H9 (cell line): ENCODE measurements at regions not wholly inside any gene's neighbourhood (a gene's known extent, or its start where the extent isn't known, plus 50 kb on each side); places are given as distances from the start of the nearest gene placed in this dataset.

ENCODE experiments used
- DNase-seq: peaks from one replicate; pipeline ENCODE4 v3.0.0-alpha.2; 2017
- H2AFZ ChIP-seq: one replicate; pipeline ENCODE4 v1.6.1; 2013; ENCODE audit warnings: mild to moderate bottlenecking, low read length, control low read depth, moderate library complexity
- H2AK5ac ChIP-seq: 2 replicates; pipeline ENCODE4 v1.6.1; 2013; ENCODE audit warnings: low read length, control low read depth, mixed read lengths; ENCODE audit not compliant: insufficient read length
- H2BK120ac ChIP-seq: one replicate; pipeline ENCODE4 v1.6.1; 2013; ENCODE audit warnings: low read depth, mild to moderate bottlenecking, low read length, control low read depth, inconsistent platforms; ENCODE audit not compliant: poor library complexity, severe bottlenecking
- H2BK12ac ChIP-seq: 2 replicates; pipeline ENCODE4 v1.6.1; 2013; ENCODE audit warnings: low read length, control low read depth, mixed read lengths, low read depth; ENCODE audit not compliant: insufficient read length
- H2BK15ac ChIP-seq: 2 replicates; pipeline ENCODE4 v1.6.1; 2013; ENCODE audit warnings: low read depth, low read length, control low read depth
- H2BK20ac ChIP-seq: one replicate; pipeline ENCODE4 v1.6.1; 2013; ENCODE audit warnings: low read depth, mild to moderate bottlenecking, low read length, control low read depth, inconsistent platforms; ENCODE audit not compliant: poor library complexity, severe bottlenecking
- H2BK5ac ChIP-seq: 2 replicates; pipeline ENCODE4 v1.6.1; 2013; ENCODE audit warnings: low read length, control low read depth, mixed read lengths; ENCODE audit not compliant: insufficient read length
- H3K14ac ChIP-seq: 2 replicates; pipeline ENCODE4 v1.6.1; 2013; ENCODE audit warnings: low read length, control low read depth; ENCODE audit not compliant: insufficient read depth
- H3K18ac ChIP-seq: 2 replicates; pipeline ENCODE4 v1.6.1; 2013; ENCODE audit warnings: low read depth, mild to moderate bottlenecking, mixed read lengths, low read length, control low read depth; ENCODE audit not compliant: insufficient read length
- H3K23ac ChIP-seq: 2 replicates; pipeline ENCODE4 v1.6.1; 2013; ENCODE audit warnings: low read length, control low read depth, mixed read lengths, low read depth; ENCODE audit not compliant: insufficient read length
- H3K23me2 ChIP-seq: 2 replicates; pipeline ENCODE4 v1.6.1; 2013; ENCODE audit warnings: low read depth, mild to moderate bottlenecking, mixed read lengths, low read length, control low read depth; ENCODE audit not compliant: insufficient read length, poor library complexity, severe bottlenecking
- H3K27ac ChIP-seq: 2 replicates; pipeline ENCODE4 v1.5.1; 2013; ENCODE audit warnings: low read length, control low read depth, mixed read lengths, low read depth; ENCODE audit not compliant: insufficient read length
- H3K27me3 ChIP-seq: 2 replicates; pipeline ENCODE4 v1.6.1; 2013; ENCODE audit warnings: low read length, control low read depth, inconsistent platforms; ENCODE audit not compliant: insufficient read depth
- H3K4ac ChIP-seq: 2 replicates; pipeline ENCODE4 v1.6.1; 2013; ENCODE audit warnings: low read depth, mild to moderate bottlenecking, control low read depth, inconsistent platforms, low read length, moderate library complexity
- H3K4me1 ChIP-seq: 2 replicates; pipeline ENCODE4 v1.6.1; 2013; ENCODE audit warnings: low read length, control low read depth, inconsistent platforms; ENCODE audit not compliant: insufficient read depth
- H3K4me2 ChIP-seq: 2 replicates; pipeline ENCODE4 v1.6.1; 2013; ENCODE audit warnings: low read length, control low read depth, mixed read lengths; ENCODE audit not compliant: insufficient read length, insufficient read depth
- H3K56ac ChIP-seq: 2 replicates; pipeline ENCODE4 v1.6.1; 2013; ENCODE audit warnings: low read depth, mild to moderate bottlenecking, mixed read lengths, low read length, control low read depth; ENCODE audit not compliant: insufficient read length
- H3K79me1 ChIP-seq: 2 replicates; pipeline ENCODE4 v1.6.1; 2013; ENCODE audit warnings: low read depth, mild to moderate bottlenecking, moderate library complexity, low read length, control low read depth, inconsistent platforms; ENCODE audit not compliant: insufficient read depth, poor library complexity, severe bottlenecking
- H3K79me2 ChIP-seq: 2 replicates; pipeline ENCODE4 v1.6.1; 2013; ENCODE audit warnings: low read length, control low read depth, inconsistent platforms; ENCODE audit not compliant: insufficient read depth
- H3K9ac ChIP-seq: 2 replicates; pipeline ENCODE4 v1.6.1; 2013; ENCODE audit warnings: low read length, control low read depth, mixed read lengths; ENCODE audit not compliant: insufficient read length; ENCODE audit errors: extremely low read depth
- H3K9me3 ChIP-seq: one replicate; pipeline ENCODE4 v1.6.1; 2013; ENCODE audit warnings: low read depth, low read length, inconsistent platforms; ENCODE audit not compliant: control insufficient read depth
- H3T11ph ChIP-seq: one replicate; pipeline ENCODE4 v1.6.1; 2013; ENCODE audit warnings: mild to moderate bottlenecking, low read length, control low read depth, inconsistent platforms
- H4K20me1 ChIP-seq: one replicate; pipeline ENCODE4 v1.6.1; 2013; ENCODE audit not compliant: control insufficient read depth, insufficient read length, insufficient read depth
- H4K5ac ChIP-seq: 2 replicates; pipeline ENCODE4 v1.6.1; 2013; ENCODE audit warnings: low read depth, mild to moderate bottlenecking, mixed read lengths, low read length, control low read depth; ENCODE audit not compliant: insufficient read length
- H4K8ac ChIP-seq: replicated peaks from 2 replicates; pipeline ENCODE4 v1.6.1; 2013; ENCODE audit warnings: low read length, control low read depth, mixed read lengths, low read depth; ENCODE audit not compliant: insufficient read length
- H4K91ac ChIP-seq: 2 replicates; pipeline ENCODE4 v1.6.1; 2013; ENCODE audit warnings: low read depth, mild to moderate bottlenecking, moderate library complexity, mixed read lengths, low read length, control low read depth; ENCODE audit not compliant: insufficient read length
- H3K27ac Mint-ChIP-seq, 3 experiments: 2 replicates in 2 of 3; 3 replicates in 1 of 3; pipeline ENCODE4 v1.8.0; 2020 to 2021; ENCODE audit warnings: mixed read lengths in 3 of 3, mild to moderate bottlenecking in 1 of 3, moderate library complexity in 1 of 3
- H3K27me3 Mint-ChIP-seq: 2 replicates; pipeline ENCODE4 v1.8.0; 2021; ENCODE audit warnings: low read depth, mild to moderate bottlenecking, moderate library complexity, mixed read lengths
- H3K36me3 Mint-ChIP-seq, 3 experiments: 2 replicates in 2 of 3; 3 replicates in 1 of 3; pipeline ENCODE4 v1.8.0; 2020 to 2021; ENCODE audit warnings: low read depth in 3 of 3, mixed read lengths in 3 of 3; ENCODE audit not compliant: insufficient read depth in 1 of 3
- H3K4me1 Mint-ChIP-seq, 2 experiments: 2 replicates each; pipeline ENCODE4 v1.8.0; 2020; ENCODE audit warnings: mixed read lengths in 2 of 2
- H3K4me3 Mint-ChIP-seq, 2 experiments: 2 replicates in 1 of 2; 3 replicates in 1 of 2; pipeline ENCODE4 v1.8.0; 2020 to 2021; ENCODE audit warnings: mild to moderate bottlenecking in 2 of 2, mixed read lengths in 2 of 2, moderate library complexity in 1 of 2
- H3K9me3 Mint-ChIP-seq, 2 experiments: 2 replicates in 1 of 2; 3 replicates in 1 of 2; pipeline ENCODE4 v1.8.0; 2020; ENCODE audit warnings: mild to moderate bottlenecking in 2 of 2, mixed read lengths in 2 of 2, moderate library complexity in 1 of 2
- CTCF ChIP-seq: fragments of 200-600 bp; sonication (generic); conservative IDR thresholded peaks from 3 replicates; pipeline ENCODE4 v1.8.0; 2021; ENCODE audit warnings: antibody characterized with exemption, mild to moderate bottlenecking
- WGBS: extraction: QIAGEN DNeasy Blood & Tissue Kit; methylation state at CpG from one replicate; pipeline ENCODE4 v1.1.7; 2013; ENCODE audit warnings: missing lambda C conversion rate, low lambda C conversion rate, mixed read lengths; ENCODE audit not compliant: insufficient read length; ENCODE audit errors: extremely low coverage; 5-methylcytosine and 5-hydroxymethylcytosine counted together

DNA sequence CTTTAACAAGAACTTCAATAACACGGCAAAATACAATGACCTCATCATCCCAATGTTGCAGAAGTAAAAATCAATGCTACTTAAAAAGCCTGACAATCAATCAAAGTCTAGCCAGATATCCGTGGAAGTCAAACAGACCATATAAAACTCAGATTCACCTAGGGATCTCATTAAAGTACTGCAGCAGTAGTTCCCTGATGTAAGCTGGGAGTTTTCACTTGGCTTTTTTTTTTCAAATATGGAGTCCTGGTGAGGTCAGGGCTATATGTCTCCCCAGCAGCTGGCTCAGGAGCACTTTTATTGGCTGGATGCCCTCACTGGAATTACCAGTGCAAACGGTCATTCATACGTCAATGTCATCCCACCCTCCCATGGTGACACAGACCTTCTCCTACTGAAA lies 220.6 kb upstream of the SLC30A5 start:
- no peak for TF ChIP-seq CTCF

More for the DNA sequence above, 220.6 kb upstream of the SLC30A5 start:
- Histone ChIP-seq H3K18ac (no peak overlapping the region), H2BK12ac (no peak overlapping the region), H2AK5ac (no peak overlapping the region), H3K4me1 (no peaks in the 10 kb centered on the region), H3K27me3 (no peaks in the 10 kb centered on the region), H3T11ph (no peak overlapping the region), H3K14ac (no peak overlapping the region), H3K79me2 (no peaks in the 10 kb centered on the region), H2BK120ac (no peak overlapping the region), H3K9ac (no peak overlapping the region), H3K79me1 (no peaks in the 10 kb centered on the region), H3K27ac (no peak overlapping the region), H3K23ac (no peak overlapping the region), H4K8ac (no peak overlapping the region), H2BK20ac (no peak overlapping the region), H4K5ac (no peak overlapping the region), H3K56ac (no peak overlapping the region), H3K23me2 (no peaks in the 10 kb centered on the region), H3K9me3 (no peaks in the 10 kb centered on the region), H3K4ac (no peak overlapping the region), H2BK5ac (no peak overlapping the region), H3K4me2 (no peak overlapping the region), H2AFZ (no peak overlapping the region), H4K20me1 (no peaks in the 10 kb centered on the region), H2BK15ac (no peak overlapping the region), H4K91ac (no peak overlapping the region)
- WGBS, result no CpG with 5 or more reads among the region's 4 CpGs
- H3K36me3 Mint-ChIP-seq, result no peaks in the 10 kb centered on the region
- H3K4me3 Mint-ChIP-seq, result no peak overlapping the region
- H3K27ac Mint-ChIP-seq, result no peak overlapping the region
- H3K4me1 Mint-ChIP-seq, result peaks cover 13 to 16% of the 10 kb centered on the region in 2 experiments
- peaks cover 0 to 2% of the 10 kb centered on the region in 2 experiments; a peak in 1 of 5 replicates for H3K9me3 Mint-ChIP-seq
- no peaks in the 10 kb centered on the region for H3K27me3 Mint-ChIP-seq
- no peak for DNase-seq
